Spleen (tissue), 11 donors: ENCODE measurements at regions not wholly inside any gene's neighbourhood (a gene's known extent, or its start where the extent isn't known, plus 50 kb on each side); places are given as distances from the start of the nearest gene placed in this dataset.
A peak's percentile ranks its signal among the peaks of the same experiment; 100 is the strongest.
"Not testable (repeated sequence)": the region's sequence is repeated elsewhere in the genome, so short reads cannot be mapped to it uniquely, and the experiment has no call there.

Experiments
- DNase-seq: peaks from one replicate; pipeline ENCODE4 v3.0.0-alpha.2; 2020
- H3K27ac ChIP-seq, 8 donors: fragments of 200-600 bp; sonication (generic) in 7 of 8; 1 replicate in 4 of 8; 2 replicates in 4 of 8; pipeline versions ENCODE4 v1.5.0 to v1.8.0; 2016 to 2021; ENCODE audit warnings: inconsistent platforms in 4 of 8, mild to moderate bottlenecking in 4 of 8, moderate library complexity in 1 of 8
- H3K27me3 ChIP-seq, 7 donors: fragments of 200-600 bp; sonication (generic) in 6 of 7; replicated peaks in 1 of 7; 1 replicate in 4 of 7; 2 replicates in 3 of 7; pipeline versions ENCODE4 v1.5.0 to v1.8.0; 2016 to 2021; ENCODE audit warnings: inconsistent platforms in 3 of 7, mild to moderate bottlenecking in 1 of 7
- H3K36me3 ChIP-seq, 6 donors: fragments of 200-600 bp; sonication (generic) in 5 of 6; 1 replicate in 4 of 6; 2 replicates in 2 of 6; pipeline versions ENCODE4 v1.5.0 to v1.8.0; 2016 to 2021; ENCODE audit warnings: inconsistent platforms in 2 of 6
- H3K4me1 ChIP-seq, 6 donors: fragments of 200-600 bp; sonication (generic) in 5 of 6; 1 replicate in 3 of 6; 2 replicates in 3 of 6; pipeline versions ENCODE4 v1.5.0 to v1.8.0; 2016 to 2021; ENCODE audit warnings: inconsistent platforms in 3 of 6
- H3K4me3 ChIP-seq, 8 donors: fragments of 200-600 bp; sonication (generic) in 7 of 8; 1 replicate in 4 of 8; 2 replicates in 4 of 8; pipeline versions ENCODE4 v1.5.0 to v1.8.0; 2016 to 2021; ENCODE audit warnings: inconsistent platforms in 4 of 8, mild to moderate bottlenecking in 4 of 8, moderate library complexity in 2 of 8
- H3K9me3 ChIP-seq, 8 donors: fragments of 200-600 bp; sonication (generic) in 7 of 8; 1 replicate in 4 of 8; 2 replicates in 4 of 8; pipeline versions ENCODE4 v1.5.0 to v1.8.0; 2016 to 2021; ENCODE audit warnings: inconsistent platforms in 4 of 8
- POLR2A ChIP-seq, 3 donors: fragments of 450-650 bp; IDR thresholded peaks; one replicate each; pipeline ENCODE4 v1.5.1; 2017; ENCODE audit warnings: antibody characterized with exemption in 3 of 3, mild to moderate bottlenecking in 1 of 3
- POLR2AphosphoS5 ChIP-seq, 3 donors: sonication (generic); formaldehyde crosslinking; IDR thresholded peaks; one replicate each; pipeline ENCODE4 v1.5.1; 2017; ENCODE audit warnings: antibody characterized with exemption in 3 of 3
- WGBS, 5 donors: extraction: QIAGEN DNeasy Blood & Tissue Kit in 3 of 5; methylation state at CpG; one replicate each; pipeline versions ENCODE4 v1.1.5 to v1.1.7; 2013 to 2018; 5-methylcytosine and 5-hydroxymethylcytosine counted together
- intact Hi-C: fragments of 100-400 bp; cut with DNase I; formaldehyde crosslinking; loops from one replicate; pipeline ENCODE4 v1.15.0; 2023; ENCODE audit warnings: low total_unique reads
- TF ChIP-seq, protein P1 (sequence below), 11 experiments: fragments of 200-600 bp in 7 of 11; fragments of 450-650 bp in 4 of 11; sonication (generic) in 4 of 11; IDR thresholded peaks in 8 of 11; conservative IDR thresholded peaks in 3 of 11; 1 replicate in 7 of 11; 2 replicates in 4 of 11; pipeline versions ENCODE4 v1.4.0 to v1.8.0; 2016 to 2021; ENCODE audit warnings: antibody characterized with exemption in 11 of 11, inconsistent platforms in 4 of 11, mild to moderate bottlenecking in 1 of 11
- donor health status: healthy with polysubstance abuse.
- donor health status: DM: no; HTN: no; CAD: no; lungs with moderate emphysema.
- donor health status: DM: no; HTN: no; CAD: no.
- donor health status: Bipolar disorder and iron deficiency.
- donor health status: healthy.
- donor health status: DM: no; HTN: no; CAD: no.
- donor health status: DM: yes; HTN: yes; CAD: no.

GRCh38 chr11:106551744-106552673 lies 466.3 kb downstream of the GUCY1A2 start:
- Histone ChIP-seq H3K4me1 (no peaks in the 10 kb centered on the region), H3K4me3 (no peak overlapping the region), H3K27me3 (no peaks in the 10 kb centered on the region), H3K27ac (no peak overlapping the region), H3K36me3 (no peaks in the 10 kb centered on the region), H3K9me3 (peaks cover 0 to 45% (median 28%) of the 10 kb centered on the region in 8 donors)
- no peak for TF ChIP-seq POLR2A (IDR thresholded peaks at IDR 0.05)
- TF ChIP-seq, protein P1, sequence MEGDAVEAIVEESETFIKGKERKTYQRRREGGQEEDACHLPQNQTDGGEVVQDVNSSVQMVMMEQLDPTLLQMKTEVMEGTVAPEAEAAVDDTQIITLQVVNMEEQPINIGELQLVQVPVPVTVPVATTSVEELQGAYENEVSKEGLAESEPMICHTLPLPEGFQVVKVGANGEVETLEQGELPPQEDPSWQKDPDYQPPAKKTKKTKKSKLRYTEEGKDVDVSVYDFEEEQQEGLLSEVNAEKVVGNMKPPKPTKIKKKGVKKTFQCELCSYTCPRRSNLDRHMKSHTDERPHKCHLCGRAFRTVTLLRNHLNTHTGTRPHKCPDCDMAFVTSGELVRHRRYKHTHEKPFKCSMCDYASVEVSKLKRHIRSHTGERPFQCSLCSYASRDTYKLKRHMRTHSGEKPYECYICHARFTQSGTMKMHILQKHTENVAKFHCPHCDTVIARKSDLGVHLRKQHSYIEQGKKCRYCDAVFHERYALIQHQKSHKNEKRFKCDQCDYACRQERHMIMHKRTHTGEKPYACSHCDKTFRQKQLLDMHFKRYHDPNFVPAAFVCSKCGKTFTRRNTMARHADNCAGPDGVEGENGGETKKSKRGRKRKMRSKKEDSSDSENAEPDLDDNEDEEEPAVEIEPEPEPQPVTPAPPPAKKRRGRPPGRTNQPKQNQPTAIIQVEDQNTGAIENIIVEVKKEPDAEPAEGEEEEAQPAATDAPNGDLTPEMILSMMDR (IDR thresholded peaks at IDR 0.05 in 8 of 11, conservative IDR thresholded peaks at IDR 0.05 in 3 of 11), result no peak
- no peak for TF ChIP-seq POLR2AphosphoS5 (IDR thresholded peaks at IDR 0.05)
- peak; percentile 61 for DNase-seq
- WGBS, 5 donors, result 73 to 84% (median 78%) methylated on average over 7 to 13 of the region's 13 CpGs
- intact Hi-C loops, result no loop called here

DNA sequence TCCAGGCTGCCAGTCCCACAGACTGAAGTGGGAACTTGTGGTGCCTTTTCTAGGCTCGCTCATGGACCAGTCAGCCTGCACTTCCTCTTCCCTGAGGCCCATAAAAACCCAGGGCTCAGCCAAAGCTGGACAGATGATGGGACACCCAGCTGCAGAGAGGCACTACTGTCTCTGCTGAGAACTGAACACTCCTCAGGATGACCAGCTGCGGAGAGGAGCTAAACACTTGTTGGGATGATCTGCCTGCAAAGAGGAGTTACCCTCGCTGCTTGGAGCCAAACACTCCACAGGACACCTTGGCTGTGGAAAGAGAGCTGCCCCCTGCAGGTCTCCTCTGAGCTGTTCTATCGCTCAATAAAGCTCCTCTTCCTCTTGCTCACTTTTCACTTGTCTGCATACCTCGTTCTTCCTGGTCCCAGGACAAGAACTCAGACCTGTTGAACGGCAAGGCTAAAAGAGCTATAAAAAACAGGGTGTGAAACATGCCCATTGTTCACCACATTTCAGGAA lies 465.5 kb downstream of the GUCY1A2 start:
- intact Hi-C loops, result no loop called here
- no peak overlapping the region for H3K4me3 ChIP-seq
- H3K27me3 ChIP-seq, result no peaks in the 10 kb centered on the region
- no peak overlapping the region for H3K27ac ChIP-seq
- no peak for TF ChIP-seq POLR2A (IDR thresholded peaks at IDR 0.05)
- TF ChIP-seq, protein P1 (IDR thresholded peaks at IDR 0.05 in 8 of 11, conservative IDR thresholded peaks at IDR 0.05 in 3 of 11), result no peak
- no peak for TF ChIP-seq POLR2AphosphoS5 (IDR thresholded peaks at IDR 0.05)
- H3K9me3 ChIP-seq, result peaks cover 0 to 45% (median 28%) of the 10 kb centered on the region in 8 donors
- no peak for DNase-seq
- no peaks in the 10 kb centered on the region for H3K36me3 ChIP-seq
- H3K4me1 ChIP-seq, result no peaks in the 10 kb centered on the region
- 65 to 90% (median 81%) methylated on average over 6 of the region's 6 CpGs for WGBS, 5 donors

DNA sequence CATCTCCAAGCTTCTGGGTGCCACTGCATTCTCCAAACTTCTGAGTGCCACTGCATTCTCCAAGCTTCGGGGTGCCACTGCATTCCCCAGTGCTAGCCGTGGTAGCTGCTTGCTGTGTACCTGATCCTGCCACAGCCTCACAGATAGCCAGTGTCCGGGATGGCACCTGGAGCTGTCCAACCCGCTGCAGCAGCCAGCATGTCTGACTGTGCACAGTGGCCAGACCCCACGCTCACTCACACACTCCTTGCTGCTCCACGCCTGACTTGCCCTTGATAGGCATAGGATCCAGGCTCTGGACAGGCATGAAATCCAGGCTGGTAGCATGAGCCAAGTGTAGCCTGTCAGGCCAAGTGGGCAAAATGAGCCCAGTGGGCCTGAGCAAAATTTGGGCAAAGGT lies 465.0 kb downstream of the GUCY1A2 start:
- peak; percentile 59 for DNase-seq
- Histone ChIP-seq H3K36me3 (no peaks in the 10 kb centered on the region), H3K4me3 (no peak overlapping the region), H3K27ac (no peak overlapping the region), H3K4me1 (no peaks in the 10 kb centered on the region), H3K9me3 (peaks cover 0 to 43% (median 27%) of the 10 kb centered on the region in 8 donors), H3K27me3 (no peaks in the 10 kb centered on the region)
- no peak for TF ChIP-seq POLR2AphosphoS5 (IDR thresholded peaks at IDR 0.05)
- TF ChIP-seq, protein P1 (IDR thresholded peaks at IDR 0.05 in 8 of 11, conservative IDR thresholded peaks at IDR 0.05 in 3 of 11), result no peak
- no peak for TF ChIP-seq POLR2A (IDR thresholded peaks at IDR 0.05)
- 83 to 100% (median 84%) methylated on average over 5 to 6 of the region's 6 CpGs for WGBS, 5 donors
- intact Hi-C loops, result no loop called here

- H3K4me1 ChIP-seq, H3K36me3 ChIP-seq, H3K27ac ChIP-seq, DNase-seq, H3K27me3 ChIP-seq, H3K4me3 ChIP-seq, intact Hi-C loops: not testable (repeated sequence)
- peaks cover 0 to 40% (median 25%) of the 10 kb centered on the region in 8 donors for H3K9me3 ChIP-seq
- 83 to 92% (median 87%) methylated on average over 13 of the region's 13 CpGs for WGBS, 5 donors
Observed at GRCh38 chr11:106555566-106556250, 462.6 kb downstream of the GUCY1A2 start.
